Esophagus squamous epithelium (tissue), 4 donors: ENCODE measurements at regions not wholly inside any gene's neighbourhood (a gene's known extent, or its start where the extent isn't known, plus 50 kb on each side); places are given as distances from the start of the nearest gene placed in this dataset.

Experiments used
- POLR2A ChIP-seq, 4 donors: fragments of 450-650 bp; IDR thresholded peaks; one replicate each; pipeline ENCODE4 v1.6.1; 2017; ENCODE audit warnings: antibody characterized with exemption in 4 of 4, mild to moderate bottlenecking in 4 of 4, moderate library complexity in 3 of 4
- TF ChIP-seq, protein P1 (sequence below), 6 experiments: fragments of 450-650 bp in 4 of 6; fragments of 200-600 bp in 2 of 6; sonication (generic) in 2 of 6; IDR thresholded peaks; one replicate each; pipeline ENCODE4 v1.5.1; 2016 to 2019; ENCODE audit warnings: antibody characterized with exemption in 6 of 6, mild to moderate bottlenecking in 4 of 6, moderate library complexity in 4 of 6

DNA sequence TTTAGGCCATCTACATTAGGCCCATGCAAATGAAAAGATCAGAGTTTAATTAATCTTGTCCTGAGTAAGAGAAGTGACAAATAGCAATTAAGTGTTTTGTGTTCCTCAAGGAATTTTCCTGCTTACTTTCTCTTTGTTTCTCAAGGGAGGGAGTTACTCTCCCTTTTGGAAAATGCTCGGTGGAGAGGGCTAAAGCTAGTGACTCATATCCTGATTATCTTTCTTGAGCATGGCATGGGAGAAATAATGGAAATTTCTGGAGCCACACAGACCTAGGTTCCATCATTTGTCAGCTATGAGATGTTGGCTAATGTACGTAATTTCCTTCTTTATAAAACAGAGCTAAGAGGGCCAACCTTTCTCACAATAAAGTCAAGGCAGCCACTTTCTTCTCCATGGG is 177.1 kb downstream of the ETAA1 start:
- no peak for TF ChIP-seq POLR2A (IDR thresholded peaks at IDR 0.05)
- TF ChIP-seq, protein P1, sequence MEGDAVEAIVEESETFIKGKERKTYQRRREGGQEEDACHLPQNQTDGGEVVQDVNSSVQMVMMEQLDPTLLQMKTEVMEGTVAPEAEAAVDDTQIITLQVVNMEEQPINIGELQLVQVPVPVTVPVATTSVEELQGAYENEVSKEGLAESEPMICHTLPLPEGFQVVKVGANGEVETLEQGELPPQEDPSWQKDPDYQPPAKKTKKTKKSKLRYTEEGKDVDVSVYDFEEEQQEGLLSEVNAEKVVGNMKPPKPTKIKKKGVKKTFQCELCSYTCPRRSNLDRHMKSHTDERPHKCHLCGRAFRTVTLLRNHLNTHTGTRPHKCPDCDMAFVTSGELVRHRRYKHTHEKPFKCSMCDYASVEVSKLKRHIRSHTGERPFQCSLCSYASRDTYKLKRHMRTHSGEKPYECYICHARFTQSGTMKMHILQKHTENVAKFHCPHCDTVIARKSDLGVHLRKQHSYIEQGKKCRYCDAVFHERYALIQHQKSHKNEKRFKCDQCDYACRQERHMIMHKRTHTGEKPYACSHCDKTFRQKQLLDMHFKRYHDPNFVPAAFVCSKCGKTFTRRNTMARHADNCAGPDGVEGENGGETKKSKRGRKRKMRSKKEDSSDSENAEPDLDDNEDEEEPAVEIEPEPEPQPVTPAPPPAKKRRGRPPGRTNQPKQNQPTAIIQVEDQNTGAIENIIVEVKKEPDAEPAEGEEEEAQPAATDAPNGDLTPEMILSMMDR (IDR thresholded peaks at IDR 0.05): no peak
